ENCODE measurements at regions not wholly inside any gene's neighbourhood (a gene's known extent, or its start where the extent isn't known, plus 50 kb on each side); places are given as distances from the start of the nearest gene placed in this dataset.

DNA sequence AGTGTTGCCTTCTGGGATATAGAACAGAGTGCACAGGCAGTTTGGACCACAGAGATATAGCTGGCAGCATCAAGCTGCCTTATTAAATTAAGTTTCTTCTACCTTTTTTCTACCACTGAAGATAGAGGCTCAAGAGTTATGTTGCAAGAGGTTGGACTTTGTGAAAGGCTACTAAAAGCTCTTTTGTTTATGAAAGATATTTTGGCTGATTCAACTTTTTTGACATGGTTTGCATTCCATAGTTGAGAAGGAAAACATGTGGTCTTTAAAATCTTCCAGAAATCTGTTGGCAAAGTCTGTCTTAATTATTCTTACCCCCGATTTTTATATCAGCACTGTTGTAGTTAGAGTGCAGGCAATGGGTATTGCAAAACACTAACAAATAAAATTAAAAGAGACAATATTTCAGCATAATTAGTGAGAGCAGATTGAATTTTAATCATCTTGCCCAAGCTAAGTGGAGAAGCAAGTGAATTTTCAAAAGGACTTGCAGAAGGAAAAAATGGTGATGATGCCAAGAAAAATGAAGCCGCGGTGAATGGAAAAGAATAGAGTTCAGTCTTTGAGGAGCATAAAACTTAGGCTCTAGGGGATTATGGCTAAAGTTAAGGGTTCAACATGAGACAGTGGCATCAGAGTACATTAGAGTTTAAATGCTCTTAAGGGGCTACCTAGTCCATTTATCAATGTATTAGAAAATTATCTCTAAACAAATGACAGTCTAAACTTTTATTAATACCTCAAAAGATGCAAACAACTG lies 450.9 kb upstream of the CNTNAP2 start:
- H3K4me3 ChIP-seq (ENCODE audit: low read depth, low read length) = no peak overlapping the region
- TF ChIP-seq, protein P1, sequence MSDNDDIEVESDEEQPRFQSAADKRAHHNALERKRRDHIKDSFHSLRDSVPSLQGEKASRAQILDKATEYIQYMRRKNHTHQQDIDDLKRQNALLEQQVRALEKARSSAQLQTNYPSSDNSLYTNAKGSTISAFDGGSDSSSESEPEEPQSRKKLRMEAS (IDR thresholded peaks at IDR 0.05; ENCODE audit: low read depth, low read length) = no peak
- TF ChIP-seq CTCF (IDR thresholded peaks at IDR 0.05; ENCODE audit: low read depth, low read length) (no peak), MYC (IDR thresholded peaks at IDR 0.05; ENCODE audit: low read depth, low read length) (no peak), POLR2A (IDR thresholded peaks at IDR 0.05; ENCODE audit: extremely low read depth, insufficient read length) (no peak)
- no peak for DNase-seq (ENCODE audit: low read depth)

- H3K4me3 ChIP-seq (ENCODE audit: low read depth, low read length) = no peak overlapping the region
- TF ChIP-seq CTCF (IDR thresholded peaks at IDR 0.05; ENCODE audit: low read depth, low read length) (no peak), POLR2A (IDR thresholded peaks at IDR 0.05; ENCODE audit: extremely low read depth, insufficient read length) (no peak), MYC (IDR thresholded peaks at IDR 0.05; ENCODE audit: low read depth, low read length) (no peak)
- TF ChIP-seq, protein P1 (IDR thresholded peaks at IDR 0.05; ENCODE audit: low read depth, low read length) = no peak
- no peak for DNase-seq (ENCODE audit: low read depth)
Observed at GRCh38 chr7:145655666-145656065, 460.9 kb upstream of the CNTNAP2 start.

DNA sequence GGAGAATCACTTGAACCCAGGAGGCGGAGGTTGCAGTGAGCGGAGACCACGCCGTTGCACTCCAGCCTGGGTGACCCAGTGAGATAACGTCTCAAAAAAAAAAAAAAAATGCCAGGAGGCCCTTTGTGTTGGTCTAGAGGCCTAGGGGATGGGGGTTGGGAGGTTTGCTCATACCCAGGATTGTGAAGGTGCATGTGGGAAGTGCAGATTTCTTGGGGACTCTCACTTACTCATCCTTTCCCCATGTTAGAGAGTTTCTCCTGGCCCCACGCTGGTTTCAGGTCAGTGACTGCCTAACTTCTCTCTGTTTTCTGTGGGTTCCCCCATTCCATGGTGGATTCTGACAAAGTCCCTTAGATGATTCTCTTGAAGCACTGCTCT lies 471.5 kb upstream of the CNTNAP2 start:
- no peak for DNase-seq (ENCODE audit: low read depth)
- TF ChIP-seq, protein P1 (IDR thresholded peaks at IDR 0.05; ENCODE audit: low read depth, low read length) = no peak
- TF ChIP-seq MYC (IDR thresholded peaks at IDR 0.05; ENCODE audit: low read depth, low read length) (no peak), CTCF (IDR thresholded peaks at IDR 0.05; ENCODE audit: low read depth, low read length) (no peak)
- no peak overlapping the region for H3K4me3 ChIP-seq (ENCODE audit: low read depth, low read length)

GRCh38 chr7:145644426-145645134 lies 472.0 kb upstream of the CNTNAP2 start:
- no peak for DNase-seq (ENCODE audit: low read depth)
- no peak overlapping the region for H3K4me3 ChIP-seq (ENCODE audit: low read depth, low read length)
- TF ChIP-seq MYC (IDR thresholded peaks at IDR 0.05; ENCODE audit: low read depth, low read length) (no peak), POLR2A (IDR thresholded peaks at IDR 0.05; ENCODE audit: extremely low read depth, insufficient read length) (no peak)

- DNase-seq (ENCODE audit: low read depth) = no peak
- no peak for TF ChIP-seq MYC (IDR thresholded peaks at IDR 0.05; ENCODE audit: low read depth, low read length)
- TF ChIP-seq, protein P1 (IDR thresholded peaks at IDR 0.05; ENCODE audit: low read depth, low read length) = no peak
- no peak for TF ChIP-seq CTCF (IDR thresholded peaks at IDR 0.05; ENCODE audit: low read depth, low read length)
- TF ChIP-seq POLR2A (IDR thresholded peaks at IDR 0.05; ENCODE audit: extremely low read depth, insufficient read length) = no peak
- no peak overlapping the region for H3K4me3 ChIP-seq (ENCODE audit: low read depth, low read length)
Observed at GRCh38 chr7:145643981-145644380, 472.6 kb upstream of the CNTNAP2 start.

DNA sequence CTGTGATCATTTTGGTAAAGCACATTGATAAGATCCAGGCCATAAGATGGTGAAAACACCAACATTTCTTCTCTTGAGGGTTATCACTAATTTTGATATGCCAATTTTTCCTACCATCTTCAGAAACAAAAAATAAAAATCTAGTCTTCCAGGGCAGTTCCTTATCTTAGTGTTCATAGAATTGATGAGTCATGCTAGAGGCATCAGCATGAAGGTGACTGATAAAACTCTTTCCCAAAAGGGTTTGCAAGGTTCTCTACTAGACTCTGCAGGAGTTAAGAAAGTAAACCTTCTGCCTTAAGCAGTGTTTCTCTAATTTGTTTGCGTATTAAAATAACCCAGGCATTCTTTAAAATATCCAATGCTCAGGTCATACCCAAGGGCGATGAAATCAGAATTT lies 483.1 kb upstream of the CNTNAP2 start:
- no peak overlapping the region for H3K4me3 ChIP-seq (ENCODE audit: low read depth, low read length)
- TF ChIP-seq MYC (IDR thresholded peaks at IDR 0.05; ENCODE audit: low read depth, low read length) = no peak
- no peak for DNase-seq (ENCODE audit: low read depth)

Measured in NB4 (cell line).